ENCODE measurements at regions not wholly inside any gene's neighbourhood (a gene's known extent, or its start where the extent isn't known, plus 50 kb on each side); places are given as distances from the start of the nearest gene placed in this dataset.

DNA sequence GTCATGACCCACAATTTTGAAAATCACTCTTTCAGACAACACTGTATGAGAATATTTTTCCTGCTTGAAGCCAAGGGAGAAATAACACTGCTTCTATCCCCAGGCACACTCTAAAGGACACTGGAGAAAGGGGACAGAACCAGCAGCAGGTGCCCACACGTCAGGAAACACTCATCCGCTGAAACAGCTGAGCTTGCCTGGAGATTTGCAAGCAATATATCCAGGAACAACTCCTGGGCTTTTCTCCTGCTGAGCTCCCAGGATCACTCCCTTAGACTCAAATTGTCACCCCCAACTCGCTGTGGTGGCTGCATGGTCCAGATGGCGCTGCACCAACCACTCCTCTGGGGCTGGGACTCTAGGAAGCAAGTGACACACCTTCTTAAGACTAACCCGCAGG is 186.7 kb downstream of the ARL4C start:
- TF ChIP-seq, protein P1, sequence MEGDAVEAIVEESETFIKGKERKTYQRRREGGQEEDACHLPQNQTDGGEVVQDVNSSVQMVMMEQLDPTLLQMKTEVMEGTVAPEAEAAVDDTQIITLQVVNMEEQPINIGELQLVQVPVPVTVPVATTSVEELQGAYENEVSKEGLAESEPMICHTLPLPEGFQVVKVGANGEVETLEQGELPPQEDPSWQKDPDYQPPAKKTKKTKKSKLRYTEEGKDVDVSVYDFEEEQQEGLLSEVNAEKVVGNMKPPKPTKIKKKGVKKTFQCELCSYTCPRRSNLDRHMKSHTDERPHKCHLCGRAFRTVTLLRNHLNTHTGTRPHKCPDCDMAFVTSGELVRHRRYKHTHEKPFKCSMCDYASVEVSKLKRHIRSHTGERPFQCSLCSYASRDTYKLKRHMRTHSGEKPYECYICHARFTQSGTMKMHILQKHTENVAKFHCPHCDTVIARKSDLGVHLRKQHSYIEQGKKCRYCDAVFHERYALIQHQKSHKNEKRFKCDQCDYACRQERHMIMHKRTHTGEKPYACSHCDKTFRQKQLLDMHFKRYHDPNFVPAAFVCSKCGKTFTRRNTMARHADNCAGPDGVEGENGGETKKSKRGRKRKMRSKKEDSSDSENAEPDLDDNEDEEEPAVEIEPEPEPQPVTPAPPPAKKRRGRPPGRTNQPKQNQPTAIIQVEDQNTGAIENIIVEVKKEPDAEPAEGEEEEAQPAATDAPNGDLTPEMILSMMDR (conservative IDR thresholded peaks at IDR 0.05), result no peak
- Histone ChIP-seq H3K18ac (ENCODE audit: insufficient read length, low read depth, low read length) (no peak overlapping the region), H3K9ac (ENCODE audit: extremely low read depth, insufficient read length, low read length) (no peak overlapping the region), H2BK5ac (ENCODE audit: insufficient read length, low read length) (no peak overlapping the region), H3K4ac (ENCODE audit: low read depth, low read length) (no peak overlapping the region), H2AK5ac (ENCODE audit: insufficient read length, low read length) (no peak overlapping the region), H3K4me2 (ENCODE audit: insufficient read depth, insufficient read length, low read length) (no peak overlapping the region), H2BK120ac (ENCODE audit: low read depth, low read length, poor library complexity, severe bottlenecking) (no peak overlapping the region), H3K79me2 (ENCODE audit: insufficient read depth, low read length) (no peaks in the 10 kb centered on the region), H3K79me1 (ENCODE audit: insufficient read depth, low read depth, low read length, poor library complexity, severe bottlenecking) (no peaks in the 10 kb centered on the region), H3T11ph (ENCODE audit: low read length) (no peak overlapping the region), H4K5ac (ENCODE audit: insufficient read length, low read depth, low read length) (no peak overlapping the region), H2AFZ (ENCODE audit: low read length) (no peak overlapping the region), H4K91ac (ENCODE audit: insufficient read length, low read depth, low read length) (no peak overlapping the region), H3K56ac (ENCODE audit: insufficient read length, low read depth, low read length) (no peak overlapping the region), H2BK12ac (ENCODE audit: insufficient read length, low read depth, low read length) (no peak overlapping the region), H4K8ac (replicated peaks; ENCODE audit: insufficient read length, low read depth, low read length) (no peak overlapping the region), H3K23me2 (ENCODE audit: insufficient read length, low read depth, low read length, poor library complexity, severe bottlenecking) (no peaks in the 10 kb centered on the region), H3K23ac (ENCODE audit: insufficient read length, low read depth, low read length) (no peak overlapping the region), H3K9me3 (ENCODE audit: control insufficient read depth, low read depth, low read length) (no peaks in the 10 kb centered on the region), H2BK15ac (ENCODE audit: low read depth, low read length) (no peak overlapping the region), H3K4me1 (ENCODE audit: insufficient read depth, low read length) (peaks cover 2% of the 10 kb centered on the region; the same call in 1 of the 2 replicates), H2BK20ac (ENCODE audit: low read depth, low read length, poor library complexity, severe bottlenecking) (no peak overlapping the region), H3K14ac (ENCODE audit: insufficient read depth, low read length) (no peak overlapping the region), H4K20me1 (ENCODE audit: control insufficient read depth, insufficient read depth, insufficient read length) (no peaks in the 10 kb centered on the region), H3K27ac (ENCODE audit: insufficient read length, low read depth, low read length) (no peak overlapping the region), H3K27me3 (ENCODE audit: insufficient read depth, low read length) (no peaks in the 10 kb centered on the region)
- no peak overlapping the region; a peak in 1 of 7 replicates for H3K27ac Mint-ChIP-seq
- peaks cover 3% of the 10 kb centered on the region for H3K27me3 Mint-ChIP-seq (ENCODE audit: low read depth)
- no peak overlapping the region for H3K4me3 Mint-ChIP-seq
- peaks cover 0 to 4% of the 10 kb centered on the region in 2 experiments; a peak in 2 of 5 replicates for H3K9me3 Mint-ChIP-seq
- WGBS (ENCODE audit: extremely low coverage, insufficient read length, low lambda C conversion rate), result no CpG with 5 or more reads among the region's 5 CpGs
- H3K4me1 Mint-ChIP-seq, result peaks cover 15 to 23% of the 10 kb centered on the region in 2 experiments
- no peak for DNase-seq
- H3K36me3 Mint-ChIP-seq (ENCODE audit: insufficient read depth in 1 of 3, low read depth in 3 of 3), result peaks cover 0 to 4% (median 0%) of the 10 kb centered on the region in 3 experiments; a peak in 2 of 7 replicates

All from H9 (cell line).